ENCODE measurements at regions not wholly inside any gene's neighbourhood (a gene's known extent, or its start where the extent isn't known, plus 50 kb on each side); places are given as distances from the start of the nearest gene placed in this dataset.
"Not testable (repeated sequence)": the region's sequence is repeated elsewhere in the genome, so short reads cannot be mapped to it uniquely, and the experiment has no call there.

- DNase-seq (ENCODE audit: low read depth, low spot score) = no peak
- H3K4me3 ChIP-seq = no peak overlapping the region
- H3K9me3 ChIP-seq (ENCODE audit: low read depth, low read length) = no peaks in the 10 kb centered on the region
- no peak overlapping the region for H3K27ac ChIP-seq
- H3K9ac ChIP-seq (ENCODE audit: insufficient read length) = no peak overlapping the region
- H3K36me3 ChIP-seq (ENCODE audit: insufficient read depth, low read length) = no peaks in the 10 kb centered on the region
- no peak for TF ChIP-seq FOXP2 (optimal IDR thresholded peaks at IDR 0.05; ENCODE audit: control extremely low read depth, extremely low read length, insufficient read depth)
- no peak for TF ChIP-seq EZH2 (IDR thresholded peaks at IDR 0.05)
- no peak for TF ChIP-seq POLR2AphosphoS5 (IDR thresholded peaks at IDR 0.05; ENCODE audit: borderline replicate concordance, low read depth, low read length)
Measured at GRCh38 chr4:160709026-160709425, 1454.8 kb downstream of the FSTL5 start.

DNA sequence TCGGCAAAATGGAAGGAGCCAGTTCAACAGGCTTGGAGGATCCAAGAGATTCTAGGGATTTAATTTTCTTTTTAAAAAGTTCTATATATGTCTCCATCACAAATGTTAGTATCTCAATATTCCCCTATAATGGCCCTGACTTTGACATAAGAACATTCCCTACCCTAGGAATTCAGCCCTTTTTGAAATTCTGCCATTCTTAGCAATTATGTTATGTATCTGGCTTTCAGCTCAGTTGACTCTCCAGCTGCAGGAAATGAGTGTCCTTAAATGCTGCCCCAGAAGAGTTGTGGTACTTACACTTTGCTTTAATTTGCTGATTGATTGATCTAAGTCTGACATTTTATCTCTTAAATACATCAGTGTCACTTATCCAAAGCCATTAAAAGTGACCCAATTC is 1454.3 kb downstream of the FSTL5 start:
- no peak overlapping the region for H3K9ac ChIP-seq (ENCODE audit: insufficient read length)
- DNase-seq (ENCODE audit: low read depth, low spot score) = no peak
- no peak overlapping the region for H3K4me3 ChIP-seq
- no peaks in the 10 kb centered on the region for H3K36me3 ChIP-seq (ENCODE audit: insufficient read depth, low read length)
- H3K9me3 ChIP-seq (ENCODE audit: low read depth, low read length) = no peaks in the 10 kb centered on the region
- TF ChIP-seq EZH2 (IDR thresholded peaks at IDR 0.05) (no peak), FOXP2 (optimal IDR thresholded peaks at IDR 0.05; ENCODE audit: control extremely low read depth, extremely low read length, insufficient read depth) (no peak), POLR2AphosphoS5 (IDR thresholded peaks at IDR 0.05; ENCODE audit: borderline replicate concordance, low read depth, low read length) (no peak)
- H3K27ac ChIP-seq = no peak overlapping the region

- Histone ChIP-seq H3K9ac (ENCODE audit: insufficient read length) (no peak overlapping the region), H3K9me3 (ENCODE audit: low read depth, low read length) (no peaks in the 10 kb centered on the region), H3K4me3 (no peak overlapping the region), H3K36me3 (ENCODE audit: insufficient read depth, low read length) (no peaks in the 10 kb centered on the region), H3K27ac (no peak overlapping the region)
- TF ChIP-seq EZH2 (IDR thresholded peaks at IDR 0.05) = no peak
- TF ChIP-seq POLR2AphosphoS5 (IDR thresholded peaks at IDR 0.05; ENCODE audit: borderline replicate concordance, low read depth, low read length) = no peak
- TF ChIP-seq FOXP2 (optimal IDR thresholded peaks at IDR 0.05; ENCODE audit: control extremely low read depth, extremely low read length, insufficient read depth) = no peak
- DNase-seq (ENCODE audit: low read depth, low spot score) = no peak
Measured at GRCh38 chr4:160716551-160716950, 1447.2 kb downstream of the FSTL5 start.

GRCh38 chr4:160717848-160718247 is 1446.0 kb downstream of the FSTL5 start:
- no peak overlapping the region for H3K4me3 ChIP-seq

DNA sequence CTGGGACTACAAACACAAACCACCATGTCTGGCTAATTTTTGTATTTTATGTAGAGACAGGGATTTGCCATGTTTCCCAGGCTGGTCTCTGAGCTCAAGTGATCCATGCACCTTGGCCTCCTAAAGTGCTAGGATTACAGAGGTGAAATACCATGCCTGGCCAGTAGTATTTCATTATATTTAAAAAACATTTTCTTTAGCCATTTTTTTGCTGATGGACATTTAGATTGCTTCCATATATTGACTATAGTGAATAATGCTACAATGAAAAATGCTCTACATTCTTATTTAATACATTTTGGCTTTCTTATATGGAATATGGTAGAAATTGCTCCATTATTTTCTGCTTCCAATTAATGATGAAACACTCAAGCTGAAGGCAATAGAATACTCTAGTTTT is 1439.7 kb downstream of the FSTL5 start:
- H3K4me3 ChIP-seq = no peak overlapping the region
- TF ChIP-seq EZH2 (IDR thresholded peaks at IDR 0.05) = no peak
- TF ChIP-seq POLR2AphosphoS5 (IDR thresholded peaks at IDR 0.05; ENCODE audit: borderline replicate concordance, low read depth, low read length) = no peak
- no peak for TF ChIP-seq FOXP2 (optimal IDR thresholded peaks at IDR 0.05; ENCODE audit: control extremely low read depth, extremely low read length, insufficient read depth)
- no peak overlapping the region for H3K9ac ChIP-seq (ENCODE audit: insufficient read length)
- DNase-seq (ENCODE audit: low read depth, low spot score) = no peak
- H3K36me3 ChIP-seq (ENCODE audit: insufficient read depth, low read length) = no peaks in the 10 kb centered on the region
- no peaks in the 10 kb centered on the region for H3K9me3 ChIP-seq (ENCODE audit: low read depth, low read length)
- H3K27ac ChIP-seq = no peak overlapping the region

More at GRCh38 chr4:160717848-160718247, 1446.0 kb downstream of the FSTL5 start:
- DNase-seq (ENCODE audit: low read depth, low spot score) = no peak
- no peaks in the 10 kb centered on the region for H3K9me3 ChIP-seq (ENCODE audit: low read depth, low read length)
- H3K27ac ChIP-seq = no peak overlapping the region
- TF ChIP-seq FOXP2 (optimal IDR thresholded peaks at IDR 0.05; ENCODE audit: control extremely low read depth, extremely low read length, insufficient read depth) = no peak
- TF ChIP-seq EZH2 (IDR thresholded peaks at IDR 0.05) = no peak
- TF ChIP-seq POLR2AphosphoS5 (IDR thresholded peaks at IDR 0.05; ENCODE audit: borderline replicate concordance, low read depth, low read length) = no peak
- no peaks in the 10 kb centered on the region for H3K36me3 ChIP-seq (ENCODE audit: insufficient read depth, low read length)
- H3K9ac ChIP-seq (ENCODE audit: insufficient read length) = no peak overlapping the region

DNA sequence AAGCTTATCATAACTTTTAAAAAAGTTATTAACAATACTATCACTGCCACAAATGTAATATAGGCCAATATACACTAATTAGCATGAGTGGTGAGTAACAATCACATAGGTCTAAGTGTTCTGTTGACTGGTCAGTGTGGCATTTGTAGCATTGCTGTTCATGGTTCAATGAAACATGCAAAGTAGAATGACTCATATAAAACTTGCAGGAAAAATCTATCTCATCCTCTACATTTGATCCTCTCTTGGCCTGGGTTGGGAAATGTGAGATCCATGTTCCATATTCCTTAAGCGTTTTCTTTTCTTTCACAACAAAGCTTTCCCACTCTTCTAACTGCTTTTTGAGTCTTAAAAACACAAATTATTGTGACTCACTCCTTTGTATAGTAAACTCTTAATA is 1418.7 kb downstream of the FSTL5 start:
- H3K27ac ChIP-seq = no peak overlapping the region
- DNase-seq (ENCODE audit: low read depth, low spot score) = no peak
- TF ChIP-seq EZH2 (IDR thresholded peaks at IDR 0.05) (no peak), FOXP2 (optimal IDR thresholded peaks at IDR 0.05; ENCODE audit: control extremely low read depth, extremely low read length, insufficient read depth) (no peak), POLR2AphosphoS5 (IDR thresholded peaks at IDR 0.05; ENCODE audit: borderline replicate concordance, low read depth, low read length) (no peak)
- no peak overlapping the region for H3K9ac ChIP-seq (ENCODE audit: insufficient read length)
- H3K4me3 ChIP-seq = no peak overlapping the region
- no peaks in the 10 kb centered on the region for H3K9me3 ChIP-seq (ENCODE audit: low read depth, low read length)
- no peaks in the 10 kb centered on the region for H3K36me3 ChIP-seq (ENCODE audit: insufficient read depth, low read length)

DNA sequence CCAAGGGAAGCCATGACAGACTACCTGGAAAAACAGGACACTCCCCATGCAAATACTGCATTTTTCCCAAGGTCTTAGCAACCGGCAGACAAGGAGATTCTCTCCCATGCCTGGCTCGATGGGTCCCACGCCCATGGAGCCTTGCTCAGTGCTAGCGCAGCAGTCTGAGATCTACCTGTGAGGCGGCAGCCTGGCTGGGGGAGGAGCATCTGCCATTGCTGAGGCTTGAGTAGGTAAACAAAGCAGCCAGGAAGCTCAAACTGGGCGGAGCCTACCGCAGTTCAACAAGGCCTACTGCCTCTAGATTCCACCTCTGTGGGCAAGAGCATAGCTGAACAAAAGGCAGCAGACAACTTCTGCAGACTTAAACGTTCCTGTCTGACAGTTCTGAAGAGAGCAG is 1417.2 kb downstream of the FSTL5 start:
- DNase-seq (ENCODE audit: low read depth, low spot score); H3K9ac ChIP-seq (ENCODE audit: insufficient read length); H3K27ac ChIP-seq; H3K9me3 ChIP-seq (ENCODE audit: low read depth, low read length); H3K4me3 ChIP-seq; H3K36me3 ChIP-seq (ENCODE audit: insufficient read depth, low read length): not testable (repeated sequence)

DNA sequence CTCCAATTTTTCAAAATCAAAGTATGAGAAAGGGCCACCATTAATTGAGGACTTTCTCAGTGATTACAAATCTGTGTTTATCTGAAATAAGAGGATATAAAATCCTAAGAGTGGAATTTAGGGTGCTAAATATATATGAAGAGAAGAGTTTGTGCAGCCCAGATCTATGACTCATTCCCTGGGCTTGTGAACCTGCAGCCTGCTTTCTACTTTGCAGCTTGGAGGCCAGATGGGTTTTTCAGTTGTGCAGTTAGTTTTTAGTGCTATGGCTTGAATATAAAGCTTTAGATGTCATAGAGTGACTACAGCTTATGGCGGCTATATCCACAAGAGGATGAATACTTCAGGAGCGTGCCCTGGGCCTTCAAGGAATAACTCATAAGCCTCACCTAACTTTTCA is 1391.1 kb downstream of the FSTL5 start:
- H3K4me3 ChIP-seq = no peak overlapping the region
- no peak for DNase-seq (ENCODE audit: low read depth, low spot score)
- H3K36me3 ChIP-seq (ENCODE audit: insufficient read depth, low read length) = no peaks in the 10 kb centered on the region
- no peaks in the 10 kb centered on the region for H3K9me3 ChIP-seq (ENCODE audit: low read depth, low read length)
- H3K9ac ChIP-seq (ENCODE audit: insufficient read length) = no peak overlapping the region
- H3K27ac ChIP-seq = no peak overlapping the region
- TF ChIP-seq EZH2 (IDR thresholded peaks at IDR 0.05) (no peak), POLR2AphosphoS5 (IDR thresholded peaks at IDR 0.05; ENCODE audit: borderline replicate concordance, low read depth, low read length) (no peak)

- DNase-seq (ENCODE audit: low read depth, low spot score) = no peak
- Histone ChIP-seq H3K36me3 (ENCODE audit: insufficient read depth, low read length) (no peaks in the 10 kb centered on the region), H3K9ac (ENCODE audit: insufficient read length) (no peak overlapping the region), H3K27ac (peak overlapping the region; percentile 79), H3K9me3 (ENCODE audit: low read depth, low read length) (no peaks in the 10 kb centered on the region), H3K4me3 (0 out of 2 replicates have a peak overlapping the region, but pooled peaks have one; percentile 12)
- TF ChIP-seq EZH2 (IDR thresholded peaks at IDR 0.05) = no peak
- TF ChIP-seq POLR2AphosphoS5 (IDR thresholded peaks at IDR 0.05; ENCODE audit: borderline replicate concordance, low read depth, low read length) = no peak
- no peak for TF ChIP-seq FOXP2 (optimal IDR thresholded peaks at IDR 0.05; ENCODE audit: control extremely low read depth, extremely low read length, insufficient read depth)
Measured at GRCh38 chr4:160795216-160795615, 1368.6 kb downstream of the FSTL5 start.
